ENCODE measurements at regions not wholly inside any gene's neighbourhood (a gene's known extent, or its start where the extent isn't known, plus 50 kb on each side); places are given as distances from the start of the nearest gene placed in this dataset.

GRCh38 chr7:85950418-85950817, 693.3 kb upstream of the GRM3 start:
- DNase-seq (ENCODE audit: low spot score): no peak
- TF ChIP-seq CTCF (IDR thresholded peaks at IDR 0.05; ENCODE audit: extremely low read depth, missing control alignments): no peak

- no peak for DNase-seq (ENCODE audit: low spot score)
- TF ChIP-seq CTCF (IDR thresholded peaks at IDR 0.05; ENCODE audit: extremely low read depth, missing control alignments): no peak
Measured at GRCh38 chr7:85947767-85948166, 695.9 kb upstream of the GRM3 start.

DNA sequence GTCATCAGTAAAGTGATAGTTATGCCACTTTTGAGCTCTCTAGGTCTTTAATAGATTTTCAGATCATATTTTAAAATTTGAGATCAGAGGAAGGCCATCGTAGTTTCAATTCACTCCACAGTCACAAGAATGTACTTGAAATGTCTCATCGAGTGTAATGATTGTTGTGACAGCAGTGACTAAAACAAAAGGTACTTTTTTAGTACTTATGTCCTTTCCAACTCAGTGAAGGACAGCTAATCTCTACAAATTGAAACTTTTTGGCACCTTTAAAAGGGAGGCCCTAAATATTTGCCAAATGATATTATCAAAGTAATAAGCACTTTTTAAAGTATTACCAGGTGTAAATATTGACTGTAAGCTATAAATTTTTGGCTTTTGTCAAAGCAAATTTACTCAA, 702.9 kb upstream of the GRM3 start:
- TF ChIP-seq CTCF (IDR thresholded peaks at IDR 0.05; ENCODE audit: extremely low read depth, missing control alignments): no peak
- no peak for DNase-seq (ENCODE audit: low spot score)

DNA sequence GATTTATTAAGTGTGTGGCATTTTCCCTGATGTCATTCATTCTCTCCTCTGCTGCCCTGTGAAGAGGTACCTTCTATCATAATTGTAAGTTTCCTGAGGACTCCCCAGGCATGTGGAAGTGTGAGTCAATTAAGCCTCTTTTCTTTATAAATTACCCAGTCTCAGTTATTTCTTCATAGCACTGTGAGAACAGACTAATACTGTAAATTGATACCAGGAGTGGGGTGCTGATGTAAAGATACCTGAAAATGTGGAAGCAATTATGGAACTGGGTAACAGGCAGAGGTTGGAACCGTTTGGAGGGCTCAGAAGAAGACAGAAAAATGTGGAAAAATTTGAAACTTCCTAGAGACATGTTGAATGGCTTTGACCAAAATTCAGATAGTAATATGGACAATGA, 711.8 kb upstream of the GRM3 start:
- TF ChIP-seq CTCF (IDR thresholded peaks at IDR 0.05; ENCODE audit: extremely low read depth, missing control alignments): no peak
- no peak for DNase-seq (ENCODE audit: low spot score)

GRCh38 chr7:85928500-85928899, 715.2 kb upstream of the GRM3 start:
- DNase-seq (ENCODE audit: low spot score): no peak
- no peak for TF ChIP-seq CTCF (IDR thresholded peaks at IDR 0.05; ENCODE audit: extremely low read depth, missing control alignments)

DNA sequence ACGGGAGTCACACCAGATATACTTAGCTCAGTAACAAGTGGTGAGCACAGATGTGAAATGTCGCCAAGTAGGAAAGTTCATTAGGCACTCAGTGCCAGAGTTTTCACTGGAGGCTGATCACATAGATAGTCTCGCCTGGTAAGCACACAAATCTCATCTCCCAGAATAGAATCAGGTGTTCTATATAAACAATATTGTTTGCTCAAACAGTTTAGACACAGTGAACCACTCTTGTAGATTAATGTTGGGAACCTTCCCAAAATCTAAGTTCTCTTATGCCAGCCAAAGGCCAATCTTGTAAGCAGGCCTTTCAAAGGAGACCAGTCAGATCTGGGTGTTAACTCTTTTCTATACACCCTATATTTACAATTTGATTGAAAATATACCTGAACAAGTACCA, 716.5 kb upstream of the GRM3 start:
- no peak for DNase-seq (ENCODE audit: low spot score)
- no peak for TF ChIP-seq CTCF (IDR thresholded peaks at IDR 0.05; ENCODE audit: extremely low read depth, missing control alignments)

- DNase-seq (ENCODE audit: low spot score): no peak
- no peak for TF ChIP-seq CTCF (IDR thresholded peaks at IDR 0.05; ENCODE audit: extremely low read depth, missing control alignments)
Measured at GRCh38 chr7:85924062-85924461, 719.6 kb upstream of the GRM3 start.
